ENCODE measurements at regions not wholly inside any gene's neighbourhood (a gene's known extent, or its start where the extent isn't known, plus 50 kb on each side); places are given as distances from the start of the nearest gene placed in this dataset.

DNA sequence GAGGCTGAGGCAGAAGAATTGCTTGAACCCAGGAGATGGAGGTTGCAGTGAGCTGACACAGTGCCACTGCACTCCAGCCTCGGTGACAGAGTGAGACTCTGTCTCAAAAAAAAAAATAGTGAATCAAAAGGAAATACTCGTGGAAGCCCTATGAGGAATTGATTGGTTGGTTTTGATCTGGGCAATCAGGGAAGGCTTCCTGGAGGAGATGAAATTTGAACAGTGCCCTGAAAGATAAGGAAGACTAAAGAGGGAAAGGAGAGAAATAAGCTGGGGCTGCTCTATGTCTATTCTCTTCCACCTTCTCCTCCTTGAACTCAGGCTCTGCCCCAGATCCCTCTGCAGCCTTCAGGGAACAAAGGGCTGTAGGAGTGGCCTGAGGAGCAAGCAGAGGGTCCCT, 54.1 kb downstream of the IRF2BPL start:
- DNase-seq (ENCODE audit: low spot score), result no peak

GRCh38 chr14:76971549-76971948, 57.0 kb downstream of the IRF2BPL start:
- DNase-seq (ENCODE audit: low spot score), result no peak

- no peak for DNase-seq (ENCODE audit: low spot score)
Measured at GRCh38 chr14:76968621-76969063, 59.9 kb downstream of the IRF2BPL start.

DNA sequence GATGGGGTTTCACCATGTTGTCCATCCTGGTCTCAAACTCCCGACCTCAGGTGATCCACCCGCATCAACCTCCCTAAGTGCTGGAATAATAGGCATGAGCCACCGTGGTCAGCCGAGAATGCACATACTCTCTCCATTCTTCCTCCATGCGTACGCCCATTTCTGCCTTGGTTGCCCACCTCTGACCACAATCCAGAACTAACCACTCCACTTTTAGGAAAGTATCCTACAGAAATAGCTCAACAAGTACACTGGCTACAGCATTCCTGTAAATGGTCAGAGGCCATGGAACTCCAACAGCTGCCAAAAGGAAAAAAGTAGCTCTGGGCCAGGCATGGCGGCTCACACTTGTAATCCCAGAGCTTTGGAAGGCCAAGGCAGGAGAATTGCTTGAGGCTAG, 60.7 kb downstream of the IRF2BPL start:
- DNase-seq (ENCODE audit: low spot score), result no peak

GRCh38 chr14:76965232-76965631, 63.3 kb downstream of the IRF2BPL start:
- DNase-seq (ENCODE audit: low spot score), result no peak

- DNase-seq (ENCODE audit: low spot score), result no peak
Measured at GRCh38 chr14:76964695-76965094, 63.8 kb downstream of the IRF2BPL start.

GRCh38 chr14:76963372-76963771, 65.1 kb downstream of the IRF2BPL start:
- DNase-seq (ENCODE audit: low spot score), result no peak

- DNase-seq (ENCODE audit: low spot score), result no peak
Measured at GRCh38 chr14:76962303-76962660, 66.2 kb downstream of the IRF2BPL start.

DNA sequence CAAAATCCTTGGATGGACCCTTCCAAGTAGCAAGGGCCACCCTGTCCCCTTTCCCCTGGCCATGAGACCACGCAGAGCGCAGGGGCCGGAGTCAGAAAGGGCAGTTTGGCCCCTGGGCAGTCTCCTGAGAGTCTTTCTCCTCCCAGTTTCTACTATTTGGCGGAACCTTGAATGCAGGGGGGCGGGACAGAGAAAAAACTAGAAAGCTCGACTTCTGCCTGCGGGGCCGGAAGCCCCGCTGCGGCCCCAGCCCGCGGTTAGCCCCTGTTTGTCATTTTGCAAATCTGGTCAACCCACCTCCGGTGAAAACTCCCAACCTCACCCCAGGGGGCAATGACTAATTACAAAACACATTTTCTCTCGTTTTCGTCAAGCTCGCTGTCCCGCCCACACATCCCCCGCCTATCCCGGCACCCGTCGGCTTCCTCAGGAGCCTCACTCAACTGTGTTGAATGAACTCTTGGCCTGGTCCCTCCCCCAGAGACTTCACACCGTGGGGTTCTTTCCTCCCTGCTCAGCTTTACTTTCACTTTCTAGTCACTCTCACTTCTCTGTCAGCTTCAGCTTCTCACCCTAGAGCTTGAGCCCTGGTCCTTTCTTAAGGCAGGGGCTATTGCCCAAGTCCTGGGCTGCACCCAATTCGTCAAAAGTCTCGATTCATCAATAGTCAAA, 66.7 kb downstream of the IRF2BPL start:
- DNase-seq (ENCODE audit: low spot score), result peak; percentile 94

GRCh38 chr14:76958980-76959710, 69.4 kb downstream of the IRF2BPL start:
- DNase-seq (ENCODE audit: low spot score), result peak; percentile 85

DNA sequence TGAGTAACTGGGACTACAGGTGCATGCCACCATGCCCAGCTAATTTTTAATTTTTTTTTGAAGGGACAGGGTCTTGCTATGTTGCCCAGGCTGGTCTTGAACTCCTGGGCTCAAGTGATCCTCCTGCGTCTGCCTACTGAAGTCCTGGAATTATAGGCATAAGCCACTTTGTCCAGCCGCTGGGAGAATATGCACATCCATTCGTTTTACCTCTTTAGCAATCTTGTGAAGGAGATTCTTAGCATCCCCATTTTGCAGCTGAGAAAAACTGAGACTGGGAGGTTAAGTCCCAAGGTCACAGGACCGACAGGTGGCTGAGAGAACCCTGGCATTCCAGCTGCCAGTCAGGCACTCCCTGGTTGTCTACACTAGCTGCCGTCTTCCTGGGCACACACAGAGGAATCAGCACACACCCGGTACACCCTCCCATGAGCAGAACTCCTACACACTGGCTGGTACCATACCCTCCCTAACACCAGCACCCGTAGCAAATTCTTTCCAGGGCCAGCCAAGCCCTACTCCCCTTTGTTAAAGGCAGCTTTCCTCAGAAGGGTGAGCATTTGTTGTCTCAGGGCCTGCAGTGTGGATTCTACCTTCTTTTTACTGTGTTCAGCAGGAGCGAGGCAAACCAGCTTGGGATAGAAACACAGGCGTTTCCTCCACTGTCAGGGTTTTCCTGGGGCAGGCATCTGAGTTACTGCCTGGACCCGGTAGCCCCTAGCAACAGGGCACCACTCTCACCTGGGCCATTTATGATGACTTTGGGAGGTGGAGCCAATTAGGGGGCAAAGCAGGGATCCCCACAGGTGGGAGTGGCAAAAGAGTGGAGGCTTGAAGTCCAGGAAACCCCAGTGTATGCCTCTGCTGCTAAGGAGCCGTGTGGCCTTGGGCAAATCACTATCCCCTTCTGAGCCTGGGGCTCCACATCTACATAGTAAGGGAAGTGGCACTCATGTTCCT, 70.2 kb downstream of the IRF2BPL start:
- no peak for DNase-seq (ENCODE audit: low spot score)

- no peak for DNase-seq (ENCODE audit: low spot score)
Measured at GRCh38 chr14:76957224-76957891, 71.2 kb downstream of the IRF2BPL start.

DNA sequence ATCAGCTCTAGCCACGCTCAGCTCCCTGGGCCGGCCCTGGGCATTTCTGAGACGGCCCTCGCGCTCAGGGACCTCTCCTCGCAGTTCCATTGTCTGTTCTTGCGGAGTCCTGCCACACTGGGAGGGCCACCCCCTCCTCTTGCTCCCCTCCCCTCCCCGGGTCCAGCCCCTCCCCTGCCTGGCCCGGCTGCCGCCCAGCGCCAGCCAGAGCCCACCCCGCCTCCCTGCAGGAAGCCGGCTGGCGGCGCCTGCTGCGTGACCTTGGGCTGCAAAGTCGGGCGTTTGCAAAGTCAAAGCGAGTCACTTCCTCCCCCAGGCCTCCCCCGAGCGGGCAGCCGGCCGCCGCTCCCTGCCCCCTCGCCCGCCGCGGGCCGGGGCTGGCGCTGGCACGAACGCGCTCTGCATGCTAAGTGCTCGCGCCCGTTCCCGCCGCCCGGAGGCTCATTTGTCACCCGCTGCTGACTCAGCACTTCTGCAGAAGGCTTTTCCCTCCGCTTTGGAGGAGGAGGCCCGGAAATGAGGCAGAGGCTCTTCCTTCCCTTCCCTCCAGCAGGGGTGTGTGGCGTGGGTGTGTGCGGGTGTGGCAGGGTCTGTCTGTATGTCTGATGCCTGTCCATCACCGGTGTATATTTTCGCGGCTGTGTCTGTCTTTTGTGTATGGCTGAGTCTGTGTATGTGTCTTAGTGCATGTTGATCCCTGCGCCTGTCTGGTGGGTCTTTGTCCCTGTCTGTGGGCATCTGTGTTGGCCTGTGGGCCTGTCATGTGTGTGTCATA, 72.0 kb downstream of the IRF2BPL start:
- DNase-seq (ENCODE audit: low spot score), result peak; percentile 97

DNA sequence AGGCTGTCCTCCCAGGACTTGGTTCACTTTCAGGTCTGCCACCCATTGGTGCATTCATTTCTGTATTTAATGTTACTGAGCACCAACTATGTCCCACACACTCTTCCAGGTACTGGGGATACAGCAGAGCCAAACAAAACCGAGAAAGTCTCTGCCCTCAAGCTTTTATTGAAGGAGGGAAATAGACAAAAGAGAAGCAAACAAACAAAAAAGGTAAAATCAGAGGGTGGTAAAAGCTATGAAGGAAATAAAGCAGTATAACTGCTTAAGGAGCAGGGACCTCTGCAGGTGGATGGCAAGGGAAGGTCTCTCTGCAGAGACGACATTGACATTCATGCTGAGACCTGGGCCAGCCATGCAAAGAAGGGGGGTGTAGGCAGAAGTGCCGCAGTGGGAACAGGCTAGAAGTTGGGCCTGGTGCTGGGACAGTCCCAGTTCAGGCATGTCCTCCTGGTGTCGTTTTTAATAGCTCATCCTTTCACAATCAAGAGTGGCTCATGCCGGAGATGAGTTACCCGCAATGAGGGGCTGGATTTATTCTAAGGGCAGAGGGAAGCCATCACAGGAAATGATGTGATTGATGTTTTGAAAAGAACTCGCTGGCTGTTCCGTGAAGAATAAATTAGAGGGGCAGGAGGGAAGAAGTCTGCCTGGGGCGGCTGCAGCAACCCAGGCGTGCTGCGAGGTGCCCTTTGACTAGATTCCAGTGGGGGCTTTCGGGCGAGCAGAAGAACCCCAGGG, 72.8 kb downstream of the IRF2BPL start:
- peak; percentile 61 for DNase-seq (ENCODE audit: low spot score)

- DNase-seq (ENCODE audit: low spot score), result no peak
Measured at GRCh38 chr14:76954394-76955190, 73.9 kb downstream of the IRF2BPL start.

DNA sequence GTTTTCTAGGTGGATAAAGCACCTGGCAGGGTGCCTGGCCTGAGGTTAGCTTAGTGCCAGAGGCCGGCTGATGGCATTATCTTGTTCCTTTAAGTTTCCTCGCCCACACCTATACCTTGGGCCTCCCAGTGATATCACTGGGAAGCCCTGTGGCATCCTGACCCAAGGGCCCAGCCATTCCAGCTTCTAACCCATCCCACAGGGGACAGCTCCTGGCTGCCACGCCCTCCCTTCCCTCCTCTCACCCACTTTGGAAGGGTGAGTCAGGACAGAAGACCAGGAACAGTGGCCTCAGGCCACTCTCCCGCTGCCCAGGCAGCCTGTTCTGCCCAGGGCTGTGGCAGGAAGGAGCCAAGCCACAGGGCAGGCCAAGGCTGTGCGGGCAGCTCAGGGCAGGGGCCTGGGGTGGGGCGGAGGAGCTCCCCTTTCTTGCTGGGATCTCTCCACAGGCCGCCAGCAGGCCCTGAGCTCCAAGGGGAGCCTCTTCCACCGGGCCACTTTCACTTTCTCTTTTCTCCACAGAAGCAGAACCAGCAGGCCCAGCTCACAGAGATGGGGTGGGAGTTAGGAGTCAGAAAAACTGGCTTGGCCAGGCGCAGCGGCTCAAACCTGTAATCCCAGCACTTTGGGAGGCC, 75.1 kb downstream of the IRF2BPL start:
- peak; percentile 88 for DNase-seq (ENCODE audit: low spot score)

DNA sequence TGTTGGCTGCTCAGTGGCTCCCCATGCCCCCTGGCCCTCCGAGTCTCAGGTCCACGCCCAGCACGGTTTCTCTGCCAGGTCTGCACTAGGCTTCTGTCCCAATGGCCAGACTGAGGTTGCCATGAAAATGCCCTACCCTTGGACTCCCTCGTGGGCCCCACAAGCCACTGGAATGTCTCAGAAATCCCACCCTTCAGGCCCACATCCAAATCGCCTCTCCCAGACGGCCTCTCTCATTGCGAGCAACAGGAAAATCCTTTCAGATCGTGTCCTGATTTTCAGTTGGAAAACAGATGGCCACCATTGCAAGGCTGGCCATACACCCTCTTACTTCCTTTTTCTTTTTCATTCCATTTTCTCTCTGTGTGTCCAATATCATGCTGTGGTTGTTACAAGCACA, 77.3 kb downstream of the IRF2BPL start:
- DNase-seq (ENCODE audit: low spot score), result peak; percentile 87

- DNase-seq (ENCODE audit: low spot score), result peak; percentile 75
Measured at GRCh38 chr14:76950055-76951020, 78.2 kb downstream of the IRF2BPL start.
